HEK293 (cell line): ENCODE measurements at regions not wholly inside any gene's neighbourhood (a gene's known extent, or its start where the extent isn't known, plus 50 kb on each side); places are given as distances from the start of the nearest gene placed in this dataset.

Experiments
- CTCF ChIP-seq: fragments of 450-650 bp; formaldehyde crosslinking; IDR thresholded peaks from 2 replicates; pipeline ENCODE4 v1.5.1; 2016; ENCODE audit warnings: missing biosample characterization, missing genetic modification characterization
- PATZ1 ChIP-seq: fragments of 450-650 bp; formaldehyde crosslinking; IDR thresholded peaks from 2 replicates; pipeline ENCODE4 v1.5.1; 2016; ENCODE audit warnings: missing biosample characterization, missing genetic modification characterization
- PRDM10 ChIP-seq: fragments of 450-650 bp; formaldehyde crosslinking; IDR thresholded peaks from 2 replicates; pipeline ENCODE4 v1.5.1; 2016; ENCODE audit warnings: missing biosample characterization, missing genetic modification characterization
- SCRT2 ChIP-seq: fragments of 450-650 bp; formaldehyde crosslinking; IDR thresholded peaks from 2 replicates; pipeline ENCODE4 v1.5.1; 2016; ENCODE audit warnings: missing biosample characterization, missing genetic modification characterization
- ZEB2 ChIP-seq: fragments of 450-650 bp; formaldehyde crosslinking; IDR thresholded peaks from 2 replicates; pipeline ENCODE4 v1.5.1; 2016; ENCODE audit warnings: missing biosample characterization, missing genetic modification characterization
- ZNF660 ChIP-seq: fragments of 450-650 bp; IDR thresholded peaks from 2 replicates; pipeline ENCODE4 v1.5.1; 2018; ENCODE audit warnings: missing biosample characterization, mild to moderate bottlenecking, missing genetic modification characterization
- ZNF837 ChIP-seq: fragments of 450-650 bp; formaldehyde crosslinking; IDR thresholded peaks from 2 replicates; pipeline ENCODE4 v1.5.1; 2016; ENCODE audit warnings: missing biosample characterization, missing genetic modification characterization

GRCh38 chr10:78231939-78232338 is 198.3 kb downstream of the RPS24 start:
- TF ChIP-seq CTCF (peak; percentile 18; the same call in 1 of the 2 replicates), ZNF660 (tag by site-specific recombination) (no peak), PRDM10 (tag by site-specific recombination) (no peak), ZEB2 (tag by site-specific recombination) (no peak), ZNF837 (tag by site-specific recombination) (no peak), SCRT2 (no peak), PATZ1 (tag by site-specific recombination) (no peak)
